AG04450 (cell line): ENCODE measurements at regions not wholly inside any gene's neighbourhood (a gene's known extent, or its start where the extent isn't known, plus 50 kb on each side); places are given as distances from the start of the nearest gene placed in this dataset.
A peak's percentile ranks its signal among the peaks of the same experiment; 100 is the strongest.

ENCODE experiments used
- CTCF ChIA-PET: fragments of 300-600, 350-600 bp; formaldehyde crosslinking; extraction: SDS; loops from one replicate; lab custom pipeline; 2022; ENCODE audit warnings: antibody characterized with exemption, inconsistent platforms; lab: Charles Lee
- POLR2A ChIA-PET: fragments of 350-600 bp; formaldehyde crosslinking; extraction: SDS; loops from one replicate; lab custom pipeline; 2021; ENCODE audit warnings: antibody characterized with exemption, inconsistent platforms; lab: Yijun Ruan, JAX
- DNase-seq: peaks from one replicate; pipeline ENCODE4 v3.0.0-alpha.2; 2011; ENCODE audit warnings: low read depth, low spot score
- H3K27ac ChIP-seq: one replicate; pipeline ENCODE4 v1.5.1; 2012; ENCODE audit warnings: low read depth, low read length, control low read depth
- H3K27me3 ChIP-seq: one replicate; pipeline ENCODE4 v1.6.0; 2012; ENCODE audit warnings: low read length; ENCODE audit not compliant: control insufficient read depth, insufficient read depth
- H3K4me3 ChIP-seq: 2 replicates; pipeline ENCODE4 v1.5.1; 2011; ENCODE audit warnings: mild to moderate bottlenecking, low read depth, low read length, control low read depth
- H3K9me3 ChIP-seq: 2 replicates; pipeline ENCODE4 v1.5.1; 2012; ENCODE audit warnings: low read length; ENCODE audit not compliant: control insufficient read depth, insufficient read depth
- TF ChIP-seq, protein P1 (sequence below): IDR thresholded peaks from 2 replicates; pipeline ENCODE4 v1.5.1; 2011; ENCODE audit warnings: low read depth, low read length, control low read depth, inconsistent platforms

GRCh38 chr17:56708670-56709410 is 115.3 kb downstream of the NOG start:
- TF ChIP-seq, protein P1, sequence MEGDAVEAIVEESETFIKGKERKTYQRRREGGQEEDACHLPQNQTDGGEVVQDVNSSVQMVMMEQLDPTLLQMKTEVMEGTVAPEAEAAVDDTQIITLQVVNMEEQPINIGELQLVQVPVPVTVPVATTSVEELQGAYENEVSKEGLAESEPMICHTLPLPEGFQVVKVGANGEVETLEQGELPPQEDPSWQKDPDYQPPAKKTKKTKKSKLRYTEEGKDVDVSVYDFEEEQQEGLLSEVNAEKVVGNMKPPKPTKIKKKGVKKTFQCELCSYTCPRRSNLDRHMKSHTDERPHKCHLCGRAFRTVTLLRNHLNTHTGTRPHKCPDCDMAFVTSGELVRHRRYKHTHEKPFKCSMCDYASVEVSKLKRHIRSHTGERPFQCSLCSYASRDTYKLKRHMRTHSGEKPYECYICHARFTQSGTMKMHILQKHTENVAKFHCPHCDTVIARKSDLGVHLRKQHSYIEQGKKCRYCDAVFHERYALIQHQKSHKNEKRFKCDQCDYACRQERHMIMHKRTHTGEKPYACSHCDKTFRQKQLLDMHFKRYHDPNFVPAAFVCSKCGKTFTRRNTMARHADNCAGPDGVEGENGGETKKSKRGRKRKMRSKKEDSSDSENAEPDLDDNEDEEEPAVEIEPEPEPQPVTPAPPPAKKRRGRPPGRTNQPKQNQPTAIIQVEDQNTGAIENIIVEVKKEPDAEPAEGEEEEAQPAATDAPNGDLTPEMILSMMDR, result no peak
- Histone ChIP-seq H3K27me3 (no peaks in the 10 kb centered on the region), H3K4me3 (no peak overlapping the region), H3K9me3 (no peaks in the 10 kb centered on the region), H3K27ac (no peak overlapping the region)
- CTCF ChIA-PET, result interaction anchor here (0.6 to 5.7 kb wide), 4 partner anchors 8 to 863 kb away, joined by 3 to 47 read pairs (median 11); partner anchors contain the start of gene NOG
- POLR2A ChIA-PET, result interaction anchor here (1.3 kb wide), 1 partner anchor 9 kb away, joined by 5 read pairs; no protein-coding TSS in a partner anchor
- no peak for DNase-seq

DNA sequence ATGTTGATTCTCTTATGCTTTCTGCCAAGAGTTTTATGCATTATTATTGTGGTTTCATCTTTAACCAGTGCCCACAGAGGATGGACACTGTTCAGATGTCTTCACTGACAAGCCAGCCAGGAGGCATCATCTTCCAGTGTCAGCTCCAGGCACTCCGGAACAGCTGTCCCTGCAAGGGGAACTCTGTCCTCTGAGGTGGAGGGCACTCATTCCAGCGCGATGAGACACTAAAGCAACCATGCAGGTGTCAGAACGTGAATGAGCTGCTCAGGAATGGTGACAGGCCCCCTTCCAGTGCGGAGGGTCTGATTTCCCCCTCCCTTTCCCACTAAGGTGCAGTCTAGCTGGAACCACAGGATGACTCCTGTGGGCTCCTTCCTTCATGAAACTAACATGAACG is 117.5 kb downstream of the NOG start:
- no peak for DNase-seq

GRCh38 chr17:56715613-56716357 is 117.9 kb downstream of the C17orf67 start:
- Histone ChIP-seq H3K27ac (no peak overlapping the region), H3K9me3 (no peaks in the 10 kb centered on the region), H3K4me3 (no peak overlapping the region), H3K27me3 (no peaks in the 10 kb centered on the region)
- ChIA-PET CTCF (interaction anchor here (0.6 to 8.5 kb wide), 94 partner anchors 10 to 1189 kb away, joined by 3 to 272 read pairs (median 4); partner anchors contain the start of gene NOG), POLR2A (interaction anchor here (0.5 to 1.7 kb wide), 4 partner anchors 22 to 128 kb away, joined by 3 to 14 read pairs (median 4); partner anchors contain the start of gene NOG)
- TF ChIP-seq, protein P1, result peak; percentile 83
- DNase-seq, result peak; percentile 62

More for the DNA sequence above, 117.5 kb downstream of the NOG start:
- Histone ChIP-seq H3K4me3 (no peak overlapping the region), H3K27ac (no peak overlapping the region), H3K9me3 (no peaks in the 10 kb centered on the region), H3K27me3 (no peaks in the 10 kb centered on the region)
- ChIA-PET POLR2A (no interaction called here), CTCF (interaction anchor here (4.1 kb wide), 1 partner anchor 118 kb away, joined by 17 read pairs; the partner anchor contains the start of gene NOG)
- TF ChIP-seq, protein P1, result no peak

DNA sequence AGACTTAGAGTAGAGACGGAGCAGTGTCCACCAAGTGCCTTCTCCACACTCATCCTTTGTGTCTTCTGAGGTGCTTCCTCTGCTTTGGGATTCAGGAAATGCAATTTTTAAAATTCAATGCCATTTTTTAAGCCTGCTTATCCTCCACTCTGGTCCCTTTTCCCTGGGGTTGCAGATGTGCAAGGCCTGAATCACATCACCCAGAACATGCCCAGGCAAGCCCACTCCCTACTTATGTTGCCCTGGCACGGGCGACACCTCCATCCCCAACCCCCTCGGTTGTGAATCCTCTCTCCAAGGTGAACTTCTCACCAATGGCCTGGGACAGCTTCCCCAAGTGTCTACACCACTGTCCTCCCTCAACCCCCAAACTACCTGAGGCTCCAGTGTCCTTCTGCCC is 116.2 kb downstream of the C17orf67 start:
- TF ChIP-seq, protein P1, result no peak
- Histone ChIP-seq H3K27me3 (no peaks in the 10 kb centered on the region), H3K27ac (no peak overlapping the region), H3K4me3 (no peak overlapping the region), H3K9me3 (no peaks in the 10 kb centered on the region)
- POLR2A ChIA-PET, result no interaction called here
- CTCF ChIA-PET, result interaction anchor here (0.5 to 8.5 kb wide), 7 partner anchors 12 to 218 kb away, joined by 3 to 272 read pairs (median 6); partner anchors contain the start of gene NOG
- DNase-seq, result no peak
